WTC11 (cell line): ENCODE measurements at regions not wholly inside any gene's neighbourhood (a gene's known extent, or its start where the extent isn't known, plus 50 kb on each side); places are given as distances from the start of the nearest gene placed in this dataset.

Experiments used
- ATAC-seq: fragments of 200-7000 bp; cut with Tn5 transposase; 2 replicates; pipeline ENCODE4 v1.10.0; 2021; ENCODE audit warnings: mild to moderate bottlenecking, moderate library complexity
- CTCF ChIA-PET: fragments of 300-600 bp; sonication (Branson Sonifier 250); formaldehyde crosslinking; loops from one replicate; lab custom pipeline; 2021; ENCODE audit warnings: antibody characterized with exemption; lab: Charles Lee
- POLR2A ChIA-PET: fragments of 350-600 bp; sonication (Branson Sonifier 250); formaldehyde crosslinking; loops from one replicate; lab custom pipeline; 2021; ENCODE audit warnings: antibody characterized with exemption; lab: Charles Lee
- DNase-seq: peaks from one replicate; pipeline ENCODE4 v3.0.0; 2021; ENCODE audit warnings: low spot score
- H3K27ac Mint-ChIP-seq: 2 replicates; pipeline ENCODE4 v1.8.0; 2021; ENCODE audit warnings: mixed read lengths
- H3K27me3 Mint-ChIP-seq: 2 replicates; pipeline ENCODE4 v1.8.0; 2021; ENCODE audit warnings: low read depth, mild to moderate bottlenecking, moderate library complexity, mixed read lengths
- H3K36me3 Mint-ChIP-seq: 2 replicates; pipeline ENCODE4 v1.8.0; 2021; ENCODE audit warnings: mixed read lengths
- H3K4me1 Mint-ChIP-seq: 2 replicates; pipeline ENCODE4 v1.8.0; 2022; ENCODE audit warnings: mixed read lengths
- H3K4me3 Mint-ChIP-seq: 2 replicates; pipeline ENCODE4 v1.8.0; 2021; ENCODE audit warnings: mild to moderate bottlenecking, moderate library complexity, mixed read lengths
- H3K9me3 Mint-ChIP-seq: 2 replicates; pipeline ENCODE4 v1.8.0; 2021; ENCODE audit warnings: mixed read lengths
- ELF4 ChIP-seq: sonication (generic); formaldehyde crosslinking; IDR thresholded peaks from 2 replicates; pipeline ENCODE4 v1.8.1; 2022; ENCODE audit warnings: low read depth, mild to moderate bottlenecking, moderate library complexity, missing genetic modification reagents
- EMX1 ChIP-seq: fragments of 250-450 bp; sonication (Bioruptor Pico); IDR thresholded peaks from 2 replicates; pipeline ENCODE4 v1.8.0; 2021; ENCODE audit warnings: mild to moderate bottlenecking
- ETV6 ChIP-seq: sonication (generic); formaldehyde crosslinking; IDR thresholded peaks from 2 replicates; pipeline ENCODE4 v1.8.1; 2022; ENCODE audit warnings: mild to moderate bottlenecking, missing genetic modification reagents
- IRF2 ChIP-seq: sonication (generic); formaldehyde crosslinking; IDR thresholded peaks from 2 replicates; pipeline ENCODE4 v1.8.0; 2022; ENCODE audit warnings: low read depth, missing genetic modification reagents, borderline replicate concordance
- JUN ChIP-seq: sonication (generic); formaldehyde crosslinking; IDR thresholded peaks from 2 replicates; pipeline ENCODE4 v1.8.0; 2023; ENCODE audit warnings: mild to moderate bottlenecking, missing genetic modification reagents
- NR3C1 ChIP-seq: sonication (generic); formaldehyde crosslinking; conservative IDR thresholded peaks from 2 replicates; pipeline ENCODE4 v1.8.1; 2023; ENCODE audit warnings: low read depth, mild to moderate bottlenecking, missing genetic modification reagents
- OVOL2 ChIP-seq: fragments of 250-450 bp; sonication (Bioruptor Pico); IDR thresholded peaks from 2 replicates; pipeline ENCODE4 v1.9.0; 2021; ENCODE audit warnings: mild to moderate bottlenecking, borderline replicate concordance
- SMAD3 ChIP-seq: sonication (generic); formaldehyde crosslinking; IDR thresholded peaks from 2 replicates; pipeline ENCODE4 v1.8.0; 2022; ENCODE audit warnings: missing genetic modification reagents, mild to moderate bottlenecking, borderline replicate concordance
- TEAD4 ChIP-seq: sonication (generic); formaldehyde crosslinking; IDR thresholded peaks from 2 replicates; pipeline ENCODE4 v1.8.0; 2022; ENCODE audit warnings: mild to moderate bottlenecking, missing genetic modification reagents
- ZBTB21 ChIP-seq: sonication (generic); formaldehyde crosslinking; IDR thresholded peaks from 2 replicates; pipeline ENCODE4 v1.8.1; 2023; ENCODE audit warnings: mild to moderate bottlenecking, missing genetic modification reagents, borderline replicate concordance
- ZNF121 ChIP-seq: sonication (generic); formaldehyde crosslinking; IDR thresholded peaks from 2 replicates; pipeline ENCODE4 v1.8.0; 2023; ENCODE audit warnings: missing genetic modification reagents
- ZNF138 ChIP-seq: sonication (generic); formaldehyde crosslinking; conservative IDR thresholded peaks from 2 replicates; pipeline ENCODE4 v1.8.1; 2022; ENCODE audit warnings: mild to moderate bottlenecking, moderate library complexity, missing genetic modification reagents
- ZNF219 ChIP-seq: sonication (generic); formaldehyde crosslinking; IDR thresholded peaks from 2 replicates; pipeline ENCODE4 v1.8.0; 2023; ENCODE audit warnings: missing genetic modification reagents, mild to moderate bottlenecking, borderline replicate concordance
- ZNF671 ChIP-seq: fragments of 250-450 bp; sonication (Bioruptor Pico); IDR thresholded peaks from 2 replicates; pipeline ENCODE4 v1.8.0; 2021; ENCODE audit warnings: mild to moderate bottlenecking
- TF ChIP-seq, protein P1 (sequence below): sonication (generic); formaldehyde crosslinking; IDR thresholded peaks from 2 replicates; pipeline ENCODE4 v1.8.0; 2022; ENCODE audit warnings: mild to moderate bottlenecking, missing genetic modification reagents
- TF ChIP-seq, protein P2 (sequence below): sonication (generic); formaldehyde crosslinking; IDR thresholded peaks from 2 replicates; pipeline ENCODE4 v1.8.0; 2022; ENCODE audit warnings: mild to moderate bottlenecking, missing genetic modification reagents
- TF ChIP-seq, protein P3 (sequence below): sonication (generic); formaldehyde crosslinking; conservative IDR thresholded peaks from 2 replicates; pipeline ENCODE4 v1.8.1; 2022; ENCODE audit warnings: mild to moderate bottlenecking, missing genetic modification reagents
- TF ChIP-seq, protein P4 (sequence below): sonication (generic); formaldehyde crosslinking; IDR thresholded peaks from 2 replicates; pipeline ENCODE4 v1.8.0; 2022; ENCODE audit warnings: mild to moderate bottlenecking, missing genetic modification reagents

DNA sequence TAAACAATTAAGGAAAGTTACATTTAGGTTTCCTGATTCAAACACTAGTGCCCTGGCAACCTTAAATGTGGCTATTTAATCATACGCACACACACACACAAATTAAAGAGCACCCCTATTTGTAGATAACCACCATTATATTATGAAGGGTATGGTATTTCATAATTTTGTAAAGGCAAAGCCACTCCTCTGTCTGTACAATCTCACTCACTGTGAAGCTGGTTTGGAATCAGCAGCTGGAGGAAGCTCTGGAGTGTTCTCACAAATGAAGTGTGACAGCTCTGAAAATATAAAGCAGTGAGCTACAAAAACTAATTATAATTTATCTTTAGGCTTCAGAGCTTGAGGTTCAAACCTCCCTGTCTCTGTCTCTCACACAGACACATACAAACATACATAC is 57.9 kb upstream of the KCNJ16 start:
- H3K4me3 Mint-ChIP-seq = no peak overlapping the region
- no peak for DNase-seq
- TF ChIP-seq EMX1 (CRISPR knock-in tag) = no peak
- no peak for TF ChIP-seq ZBTB21
- peaks cover 6% of the 10 kb centered on the region; the same call in 1 of the 2 replicates for H3K4me1 Mint-ChIP-seq
- ChIA-PET POLR2A (no interaction called here), CTCF (interaction anchor here (0.6 kb wide), 1 partner anchor 759 kb away, joined by 4 read pairs; no protein-coding TSS in a partner anchor)
- ATAC-seq = no peak
- H3K36me3 Mint-ChIP-seq = no peaks in the 10 kb centered on the region
- no peak overlapping the region for H3K27ac Mint-ChIP-seq
- no peaks in the 10 kb centered on the region for H3K9me3 Mint-ChIP-seq
- H3K27me3 Mint-ChIP-seq = no peaks in the 10 kb centered on the region

DNA sequence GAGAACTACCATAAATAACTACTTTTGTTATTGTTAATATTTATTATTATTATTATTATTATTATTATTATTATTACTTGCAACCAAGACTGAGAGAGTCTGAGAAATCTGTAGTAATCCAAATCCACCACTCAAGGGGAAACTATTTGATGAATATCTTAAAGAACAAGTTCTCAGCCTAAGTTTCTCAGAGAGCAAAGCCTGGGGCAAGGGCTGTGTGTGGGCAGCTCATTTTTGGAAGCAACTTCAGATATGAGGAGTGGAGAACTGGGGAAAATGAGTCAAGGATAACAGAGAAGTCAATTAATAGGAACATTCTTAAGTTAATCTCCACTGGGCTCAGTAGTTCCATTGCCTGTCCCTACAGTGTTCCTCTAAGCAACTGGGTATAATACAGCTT is 57.1 kb upstream of the KCNJ16 start:
- no peak overlapping the region for H3K4me3 Mint-ChIP-seq
- CTCF ChIA-PET = no interaction called here
- H3K27ac Mint-ChIP-seq = no peak overlapping the region
- POLR2A ChIA-PET = no interaction called here
- H3K36me3 Mint-ChIP-seq = no peaks in the 10 kb centered on the region
- DNase-seq = no peak
- H3K27me3 Mint-ChIP-seq = no peaks in the 10 kb centered on the region
- no peak for ATAC-seq
- H3K4me1 Mint-ChIP-seq = no peaks in the 10 kb centered on the region
- no peak for TF ChIP-seq SMAD3 (CRISPR knock-in tag)
- TF ChIP-seq, protein P1, sequence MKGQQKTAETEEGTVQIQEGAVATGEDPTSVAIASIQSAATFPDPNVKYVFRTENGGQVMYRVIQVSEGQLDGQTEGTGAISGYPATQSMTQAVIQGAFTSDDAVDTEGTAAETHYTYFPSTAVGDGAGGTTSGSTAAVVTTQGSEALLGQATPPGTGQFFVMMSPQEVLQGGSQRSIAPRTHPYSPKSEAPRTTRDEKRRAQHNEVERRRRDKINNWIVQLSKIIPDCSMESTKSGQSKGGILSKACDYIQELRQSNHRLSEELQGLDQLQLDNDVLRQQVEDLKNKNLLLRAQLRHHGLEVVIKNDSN = no peak
- TF ChIP-seq, protein P2, sequence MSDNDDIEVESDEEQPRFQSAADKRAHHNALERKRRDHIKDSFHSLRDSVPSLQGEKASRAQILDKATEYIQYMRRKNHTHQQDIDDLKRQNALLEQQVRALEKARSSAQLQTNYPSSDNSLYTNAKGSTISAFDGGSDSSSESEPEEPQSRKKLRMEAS = no peak
- no peaks in the 10 kb centered on the region for H3K9me3 Mint-ChIP-seq

DNA sequence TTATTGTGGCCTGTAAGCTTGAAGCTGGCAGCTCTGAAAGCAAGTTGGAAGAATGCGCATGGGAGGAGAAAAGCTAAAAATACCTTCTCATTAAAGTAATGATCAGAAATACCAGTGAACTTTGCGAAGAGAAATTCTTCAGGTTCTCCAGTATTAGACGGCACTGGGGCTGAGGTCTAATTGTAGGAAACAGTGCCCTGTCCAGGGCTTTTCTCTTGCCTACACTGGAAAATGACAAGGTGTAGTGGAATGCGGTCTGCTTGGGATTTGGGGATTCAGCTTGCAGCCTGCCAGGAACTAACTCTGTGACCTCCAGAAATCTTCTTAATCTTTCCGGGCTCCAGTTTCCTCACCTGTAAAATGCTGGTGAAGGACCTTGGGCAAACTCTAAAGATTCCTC is 53.3 kb upstream of the KCNJ16 start:
- no peaks in the 10 kb centered on the region for H3K9me3 Mint-ChIP-seq
- H3K27me3 Mint-ChIP-seq = no peaks in the 10 kb centered on the region
- H3K36me3 Mint-ChIP-seq = no peaks in the 10 kb centered on the region
- H3K4me1 Mint-ChIP-seq = peaks cover 3% of the 10 kb centered on the region
- ChIA-PET POLR2A (no interaction called here), CTCF (interaction anchor here (1.3 kb wide), 1 partner anchor 415 kb away, joined by 5 read pairs; no protein-coding TSS in a partner anchor)
- no peak overlapping the region for H3K4me3 Mint-ChIP-seq
- TF ChIP-seq, protein P3, sequence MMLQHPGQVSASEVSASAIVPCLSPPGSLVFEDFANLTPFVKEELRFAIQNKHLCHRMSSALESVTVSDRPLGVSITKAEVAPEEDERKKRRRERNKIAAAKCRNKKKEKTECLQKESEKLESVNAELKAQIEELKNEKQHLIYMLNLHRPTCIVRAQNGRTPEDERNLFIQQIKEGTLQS (CRISPR knock-in tag) = no peak
- TF ChIP-seq TEAD4 = no peak
- no peak for TF ChIP-seq ETV6 (CRISPR knock-in tag)
- TF ChIP-seq, protein P4, sequence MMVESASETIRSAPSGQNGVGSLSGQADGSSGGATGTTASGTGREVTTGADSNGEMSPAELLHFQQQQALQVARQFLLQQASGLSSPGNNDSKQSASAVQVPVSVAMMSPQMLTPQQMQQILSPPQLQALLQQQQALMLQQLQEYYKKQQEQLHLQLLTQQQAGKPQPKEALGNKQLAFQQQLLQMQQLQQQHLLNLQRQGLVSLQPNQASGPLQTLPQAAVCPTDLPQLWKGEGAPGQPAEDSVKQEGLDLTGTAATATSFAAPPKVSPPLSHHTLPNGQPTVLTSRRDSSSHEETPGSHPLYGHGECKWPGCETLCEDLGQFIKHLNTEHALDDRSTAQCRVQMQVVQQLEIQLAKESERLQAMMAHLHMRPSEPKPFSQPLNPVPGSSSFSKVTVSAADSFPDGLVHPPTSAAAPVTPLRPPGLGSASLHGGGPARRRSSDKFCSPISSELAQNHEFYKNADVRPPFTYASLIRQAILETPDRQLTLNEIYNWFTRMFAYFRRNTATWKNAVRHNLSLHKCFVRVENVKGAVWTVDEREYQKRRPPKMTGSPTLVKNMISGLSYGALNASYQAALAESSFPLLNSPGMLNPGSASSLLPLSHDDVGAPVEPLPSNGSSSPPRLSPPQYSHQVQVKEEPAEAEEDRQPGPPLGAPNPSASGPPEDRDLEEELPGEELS (CRISPR knock-in tag) = no peak
- no peak for TF ChIP-seq ZNF671 (CRISPR knock-in tag)
- TF ChIP-seq ZBTB21 = no peak
- TF ChIP-seq OVOL2 (CRISPR knock-in tag) = no peak
- TF ChIP-seq ZNF138 (CRISPR knock-in tag) = no peak
- H3K27ac Mint-ChIP-seq = no peak overlapping the region
- no peak for DNase-seq
- ATAC-seq = no peak

DNA sequence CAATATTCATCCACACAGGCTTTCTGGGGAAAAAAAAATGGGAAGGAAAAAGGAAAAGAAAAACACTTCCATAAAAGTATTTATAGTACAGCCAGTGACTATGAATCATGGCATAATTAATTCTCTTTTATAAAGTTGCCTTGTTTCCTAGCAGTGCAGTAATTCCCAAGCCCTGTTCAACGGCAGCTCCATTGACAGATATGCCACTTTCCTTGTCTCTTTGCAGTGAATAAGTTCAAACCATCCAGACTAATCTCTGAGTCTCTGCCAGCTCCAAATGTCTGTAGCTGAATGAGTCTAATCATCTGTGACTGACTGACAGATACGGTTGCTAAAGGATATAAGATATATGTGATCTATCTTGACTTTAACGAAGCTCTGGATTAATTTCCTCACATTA is 52.9 kb upstream of the KCNJ16 start:
- Mint-ChIP-seq H3K36me3 (no peaks in the 10 kb centered on the region), H3K27me3 (no peaks in the 10 kb centered on the region), H3K4me3 (no peak overlapping the region), H3K27ac (no peak overlapping the region), H3K4me1 (peaks cover 5% of the 10 kb centered on the region), H3K9me3 (no peaks in the 10 kb centered on the region)
- POLR2A ChIA-PET = no interaction called here
- DNase-seq (no peak), ATAC-seq (no peak)
- CTCF ChIA-PET = interaction anchor here (1.3 kb wide), 1 partner anchor 415 kb away, joined by 5 read pairs; no protein-coding TSS in a partner anchor
- TF ChIP-seq ZNF219 (CRISPR knock-in tag) (no peak), ELF4 (CRISPR knock-in tag) (no peak), ZNF121 (CRISPR knock-in tag) (no peak), IRF2 (CRISPR knock-in tag) (no peak), NR3C1 (CRISPR knock-in tag) (no peak), ZBTB21 (no peak), JUN (CRISPR knock-in tag) (no peak)
